Esophagus mucosa (tissue), 1 donor: ENCODE measurements at regions not wholly inside any gene's neighbourhood (a gene's known extent, or its start where the extent isn't known, plus 50 kb on each side); places are given as distances from the start of the nearest gene placed in this dataset.

Experiments used
- ATAC-seq: fragments of 200-7000 bp; cut with Tn5 transposase; one replicate; pipeline ENCODE4 v1.9.1; 2020
- donor health status: DM: yes; HTN: yes; CAD: no.

DNA sequence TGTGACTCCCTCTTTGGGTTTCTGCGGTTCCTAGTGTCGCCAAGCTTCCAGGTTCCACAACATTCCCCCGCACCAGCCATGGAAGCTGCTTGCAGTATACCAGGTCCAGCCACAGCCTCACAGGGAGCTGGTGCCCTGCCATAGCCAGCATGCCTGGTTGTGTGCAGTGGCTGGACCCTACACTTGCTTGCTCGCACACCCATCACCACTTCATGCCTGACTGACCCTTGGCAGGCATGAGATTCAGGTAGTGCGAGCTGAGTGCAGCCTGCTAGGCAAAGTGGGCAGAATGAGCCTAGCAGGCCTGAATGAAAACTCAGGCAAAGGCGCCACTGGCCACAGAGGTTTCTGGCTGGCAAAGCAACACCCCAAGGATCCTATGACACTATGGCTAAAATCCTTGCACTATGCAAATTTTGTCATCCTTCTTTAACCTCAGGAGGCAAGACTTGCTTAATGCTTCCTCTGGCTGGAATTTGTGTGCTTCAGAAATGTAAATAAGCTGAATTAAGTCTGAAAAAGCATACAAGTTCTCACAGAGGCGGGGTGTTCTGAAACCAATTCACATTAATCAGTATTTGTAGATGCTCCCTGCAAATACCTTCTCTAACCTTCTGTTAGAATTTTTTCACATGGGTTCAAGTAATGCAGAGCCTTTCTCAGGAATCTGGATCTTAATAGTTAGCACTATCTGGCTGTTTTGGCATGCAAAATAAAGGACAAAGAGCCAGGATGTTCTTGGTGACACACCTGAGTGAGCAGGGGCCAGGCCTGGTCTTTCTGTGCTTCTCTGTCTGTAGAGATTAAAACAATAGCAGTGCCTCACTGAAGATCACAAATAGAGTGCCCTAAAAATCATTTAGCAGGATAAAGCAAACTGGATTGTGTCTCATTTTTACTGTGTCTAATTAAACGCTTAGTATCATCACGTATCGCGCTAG, 256.9 kb downstream of the GPATCH2 start:
- no peak for ATAC-seq

DNA sequence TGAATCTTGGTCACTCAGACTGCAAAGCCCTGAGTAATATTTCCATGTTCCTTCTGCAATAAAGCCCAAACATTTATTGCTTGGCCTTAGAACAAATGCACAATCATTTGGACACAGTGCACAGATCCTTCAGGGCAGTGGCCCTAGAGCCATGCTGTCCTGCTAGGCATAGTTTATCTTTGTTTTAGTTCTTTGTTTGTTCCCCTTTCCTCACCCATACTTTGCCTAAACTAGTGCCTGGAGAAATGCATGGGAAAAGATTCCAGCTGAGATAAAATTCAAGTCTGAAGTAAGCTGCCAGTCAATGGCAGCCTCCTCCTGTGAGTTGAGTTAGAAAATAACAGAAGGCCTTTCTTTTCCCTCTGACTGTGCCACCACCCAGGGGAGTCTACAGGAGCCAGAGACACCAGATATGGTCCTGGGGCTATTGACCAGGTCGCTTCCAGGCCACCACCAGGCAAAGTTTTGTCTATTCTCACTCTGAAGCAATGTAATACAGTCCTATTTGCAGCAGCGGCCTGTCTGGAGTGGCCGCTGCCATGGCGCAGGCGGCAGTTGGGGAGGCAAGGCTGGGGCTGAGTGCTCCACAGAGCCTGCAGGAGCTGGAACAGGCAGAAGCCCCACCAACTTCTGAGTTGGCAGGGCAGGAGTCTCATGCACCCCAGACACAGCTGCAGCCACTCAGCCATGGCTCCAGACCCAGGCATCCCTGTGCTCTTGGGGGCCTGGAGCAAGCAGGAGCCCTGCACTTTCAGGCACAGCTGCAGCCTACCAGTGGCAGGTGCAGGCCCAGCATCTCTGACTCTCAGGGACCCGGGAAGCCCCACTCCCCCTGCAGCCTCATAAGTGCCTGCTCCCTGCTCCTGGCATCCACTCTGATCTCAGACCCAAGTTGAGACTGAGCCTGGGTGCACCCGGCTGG, 258.6 kb downstream of the GPATCH2 start:
- ATAC-seq, result no peak

DNA sequence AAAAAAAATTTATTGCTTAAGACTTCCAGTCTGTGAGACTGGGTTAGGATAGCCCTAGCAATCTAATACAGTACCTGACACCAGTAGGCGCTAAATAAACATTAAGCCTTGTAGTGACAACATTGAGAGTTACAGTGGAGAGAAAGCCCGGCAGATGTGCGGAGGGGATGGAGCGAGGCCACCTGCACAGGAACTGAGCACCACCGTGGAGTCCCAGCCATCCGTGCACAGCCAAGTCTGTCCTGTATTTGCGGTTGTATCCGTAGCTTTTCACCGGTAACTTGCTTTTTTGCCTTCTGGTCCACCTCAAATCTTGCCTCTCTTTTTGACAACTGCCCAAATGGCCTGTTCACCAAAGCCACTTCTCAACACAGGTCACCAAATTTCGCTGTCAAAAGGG, 260.1 kb downstream of the GPATCH2 start:
- no peak for ATAC-seq

DNA sequence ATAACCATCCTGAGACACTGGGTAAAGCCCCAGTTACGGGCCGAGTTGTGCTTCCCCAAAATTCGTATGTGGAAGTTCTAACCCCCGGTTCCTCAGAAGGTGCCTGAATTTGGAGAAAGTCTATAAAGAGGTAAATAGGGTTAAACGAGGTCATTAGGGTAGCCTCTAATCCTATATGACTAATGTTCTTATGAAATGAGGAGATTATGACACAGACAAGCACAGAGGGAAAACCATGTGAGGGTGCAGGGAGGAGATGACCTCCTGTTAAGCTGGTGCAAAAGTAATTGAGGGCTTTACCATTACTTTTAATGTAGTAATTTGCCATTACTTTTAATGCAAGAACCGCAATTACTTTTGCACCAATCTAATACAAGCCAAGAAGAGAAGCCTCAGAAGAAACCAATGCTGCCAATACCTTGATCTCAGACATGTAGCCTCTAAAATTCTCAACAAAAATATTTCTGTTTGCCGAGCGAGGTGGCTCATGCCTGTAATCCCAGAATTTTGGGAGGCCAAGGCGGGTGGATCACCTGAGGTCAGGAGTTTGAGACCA, 260.8 kb downstream of the GPATCH2 start:
- peak; percentile 43 for ATAC-seq

DNA sequence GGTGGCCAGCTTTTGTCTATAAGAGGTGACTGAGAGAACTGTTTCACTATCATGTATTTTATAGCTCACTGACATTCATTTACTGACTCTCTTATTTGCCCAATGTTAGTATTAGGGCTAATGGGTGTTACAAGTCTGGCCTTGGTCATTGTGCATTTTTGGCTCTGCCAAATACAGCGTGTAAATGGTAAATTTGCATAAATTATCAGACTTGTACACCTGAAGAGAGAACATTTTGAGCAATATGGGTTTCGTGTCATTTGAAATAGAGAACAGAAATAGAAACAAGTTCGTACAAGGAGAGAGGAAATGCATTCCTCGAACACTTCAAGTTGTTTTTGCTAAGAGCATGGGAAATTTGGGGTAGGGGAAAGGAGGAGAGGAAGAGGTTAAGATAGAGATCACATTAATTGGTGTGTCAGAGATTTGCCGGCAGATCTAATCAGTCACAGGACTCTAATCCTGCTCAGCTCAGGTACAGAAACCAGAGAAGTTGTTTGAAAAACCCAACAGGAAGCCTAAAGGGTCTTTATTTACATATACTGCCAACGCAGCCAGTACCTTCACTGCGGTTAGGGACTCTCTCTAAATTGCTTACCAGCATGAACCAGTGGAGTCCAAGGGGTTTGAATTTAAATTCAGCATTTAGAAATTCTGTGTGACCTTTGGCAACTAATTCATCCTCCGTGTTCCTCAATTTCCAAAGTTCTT, 261.5 kb downstream of the GPATCH2 start:
- ATAC-seq, result no peak

DNA sequence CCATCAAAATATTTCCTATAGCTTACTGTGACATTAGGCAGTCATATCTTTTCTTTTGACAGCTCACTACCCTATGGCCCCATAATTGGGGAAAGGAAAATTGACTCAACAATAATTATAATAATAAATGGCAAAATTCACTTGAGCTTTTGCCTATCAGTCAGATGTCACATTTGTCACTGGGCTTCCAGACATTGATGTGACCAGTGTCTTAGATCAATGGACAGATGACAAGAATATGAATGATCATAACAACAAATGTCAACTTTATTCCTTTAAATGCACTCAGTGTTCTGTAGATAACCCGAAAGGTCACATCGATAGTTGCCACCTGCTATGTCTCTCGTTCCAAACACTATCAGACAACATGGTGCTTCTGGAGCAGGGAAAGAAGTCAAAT, 266.7 kb downstream of the GPATCH2 start:
- ATAC-seq, result no peak

DNA sequence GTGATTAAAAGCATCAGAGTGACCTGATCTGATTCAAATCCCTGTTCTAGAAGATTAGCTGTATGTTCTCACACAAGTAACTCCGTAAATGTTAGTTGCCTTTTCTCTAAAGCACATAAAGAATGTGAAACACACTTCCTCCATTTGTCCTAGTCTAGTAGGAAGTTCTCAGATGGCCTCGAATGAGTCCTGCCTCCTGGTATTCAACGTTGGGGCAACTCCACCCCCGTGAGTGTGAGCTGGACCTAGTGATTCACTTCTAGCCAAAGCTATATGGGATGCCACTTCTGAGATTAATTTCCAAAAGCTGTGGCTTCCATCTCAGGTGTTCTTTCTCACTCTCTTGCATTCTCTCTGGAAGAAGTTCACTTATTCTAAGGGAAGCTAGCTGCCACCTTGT, 267.6 kb downstream of the GPATCH2 start:
- ATAC-seq, result no peak

DNA sequence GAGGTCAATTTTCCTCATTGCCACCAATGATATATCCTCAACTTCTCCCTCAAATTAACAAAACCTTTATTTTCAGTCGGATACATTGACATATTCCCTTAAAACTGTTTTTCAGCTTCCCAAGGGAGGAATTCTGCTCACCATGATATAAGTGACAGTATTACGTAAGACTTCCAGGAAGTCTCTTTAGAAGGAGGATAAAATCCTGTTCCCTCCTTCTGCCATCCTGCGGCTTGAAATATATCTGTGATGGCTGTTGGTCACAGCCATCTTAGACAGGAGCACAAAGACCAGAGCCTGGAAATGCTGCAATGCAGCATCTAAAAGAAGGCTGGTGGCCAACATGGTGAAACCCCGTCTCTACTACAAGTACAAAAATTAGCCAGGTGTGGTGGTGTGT, 270.4 kb downstream of the GPATCH2 start:
- ATAC-seq, result no peak

DNA sequence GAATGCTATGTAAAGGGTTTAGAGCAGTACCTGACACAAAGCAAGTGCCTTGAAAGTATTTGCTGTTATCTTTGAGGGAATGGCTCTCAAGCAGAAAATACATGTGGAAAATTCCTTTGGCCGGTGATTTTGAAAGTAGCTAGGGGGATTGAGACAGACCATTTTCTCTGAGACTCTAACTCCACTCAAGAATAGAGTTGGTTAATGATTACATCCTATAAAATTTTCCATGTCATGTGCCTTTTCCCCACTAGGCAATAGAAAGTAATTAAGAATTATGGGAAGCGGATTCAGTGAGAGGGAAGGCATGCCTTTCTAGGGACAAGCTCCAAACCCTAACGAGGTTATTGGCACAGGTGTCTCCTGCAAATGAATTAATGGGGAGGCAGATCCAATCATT, 276.0 kb downstream of the GPATCH2 start:
- no peak for ATAC-seq

DNA sequence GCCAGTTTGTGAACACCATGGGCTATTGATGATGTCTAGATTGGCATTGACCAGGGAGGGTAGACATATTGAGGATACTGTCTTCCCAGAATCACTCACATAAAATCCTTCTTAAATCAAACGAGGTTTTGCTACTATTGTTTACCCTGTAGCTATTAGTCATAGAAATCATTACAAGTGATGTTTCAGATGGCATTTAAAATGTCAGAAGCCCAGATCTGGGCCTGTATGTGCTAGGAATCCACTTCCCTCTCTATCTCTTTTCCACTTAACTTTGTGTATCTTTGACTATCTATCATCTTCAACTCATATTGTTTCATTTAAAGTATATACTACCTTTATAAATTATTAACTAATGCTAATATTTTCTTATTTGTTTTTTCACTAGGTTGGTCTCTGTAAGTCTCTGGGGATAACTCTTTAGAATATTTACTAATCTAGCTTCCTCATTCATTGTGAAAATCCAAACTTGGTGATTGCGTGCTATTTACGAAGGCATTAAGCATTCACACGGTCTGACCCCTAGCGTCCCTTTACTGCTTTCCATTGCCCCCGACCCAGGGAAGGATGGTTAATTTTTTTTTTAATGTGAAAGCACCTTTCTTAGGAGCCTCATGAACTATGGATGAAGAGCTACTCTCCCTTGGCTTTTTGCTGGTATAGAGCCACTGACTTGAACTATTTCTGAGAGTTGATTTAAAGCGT, 281.8 kb downstream of the GPATCH2 start:
- ATAC-seq, result no peak

DNA sequence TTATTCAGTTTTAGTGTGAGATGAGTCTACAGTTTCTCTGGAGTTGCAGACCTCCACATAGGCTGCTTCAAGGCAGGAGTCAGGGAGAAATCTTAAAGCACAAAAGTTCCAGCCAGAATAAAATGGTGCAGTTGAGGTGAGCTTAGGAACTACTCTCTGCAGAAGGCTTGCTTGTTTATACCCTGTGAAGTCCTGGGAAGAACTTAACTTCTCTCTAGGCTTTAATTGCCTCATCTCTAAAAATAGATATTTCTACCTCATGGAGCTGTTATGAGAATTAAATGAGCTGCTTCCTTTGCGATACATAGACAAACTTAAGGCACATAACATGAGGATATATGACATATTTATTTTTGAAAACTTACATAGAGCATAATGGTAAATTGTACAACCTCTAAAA, 286.2 kb downstream of the GPATCH2 start:
- no peak for ATAC-seq

DNA sequence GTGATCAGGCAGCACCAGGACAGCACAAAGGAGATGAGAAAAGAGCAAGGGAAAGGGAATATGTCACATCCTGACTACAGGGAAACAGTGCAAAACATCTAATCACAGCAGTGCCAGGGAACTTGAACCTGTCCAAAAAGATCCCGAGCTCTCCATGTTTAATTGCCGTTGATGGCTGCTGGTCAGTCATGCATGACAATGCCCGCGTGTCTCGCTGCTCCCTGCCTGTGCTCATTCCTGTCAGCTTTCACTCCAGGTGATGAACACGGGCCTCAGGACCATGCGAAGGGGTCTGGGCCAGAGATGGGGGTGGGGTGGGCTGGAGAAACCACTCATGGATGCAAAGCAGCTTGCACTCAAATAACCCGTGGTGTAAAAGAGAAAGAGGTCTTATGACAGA, 287.0 kb downstream of the GPATCH2 start:
- no peak for ATAC-seq

DNA sequence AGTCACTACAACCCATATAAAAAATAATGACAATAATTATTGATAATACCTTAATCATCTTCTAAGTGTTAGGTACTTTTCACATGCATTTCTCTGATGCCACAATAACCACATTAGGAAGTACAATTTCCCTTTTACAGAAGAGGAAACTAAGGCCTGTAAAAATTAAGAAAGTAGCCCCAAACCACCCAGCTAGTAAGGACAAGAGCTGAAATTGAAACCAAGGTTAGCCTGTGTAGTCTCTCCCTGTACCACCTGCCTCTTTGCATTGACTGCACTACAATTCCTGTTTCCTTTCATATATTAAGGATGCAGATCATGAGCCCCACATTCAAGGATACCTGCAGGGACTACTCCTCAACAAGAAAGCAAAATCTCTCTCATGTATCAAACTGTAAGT, 288.8 kb downstream of the GPATCH2 start:
- ATAC-seq, result no peak

DNA sequence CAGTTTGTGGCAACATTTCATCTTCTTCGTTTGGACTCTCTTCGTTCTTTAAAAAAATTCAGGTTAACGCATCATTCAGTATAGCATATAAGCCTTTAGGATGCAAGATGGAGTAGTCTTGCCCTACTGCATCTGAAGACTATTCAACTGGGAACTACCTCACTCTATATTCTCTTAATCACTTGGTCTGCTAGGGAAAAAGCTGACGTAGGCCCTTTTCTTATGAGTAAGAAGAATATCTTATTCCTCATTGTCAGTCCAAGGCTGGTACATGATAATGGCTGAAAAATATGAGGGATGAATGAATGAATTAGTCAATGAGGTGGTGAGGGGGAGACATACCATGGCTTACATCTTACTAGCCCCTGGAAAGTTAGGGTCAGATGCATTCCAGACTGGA, 294.2 kb downstream of the GPATCH2 start:
- no peak for ATAC-seq

DNA sequence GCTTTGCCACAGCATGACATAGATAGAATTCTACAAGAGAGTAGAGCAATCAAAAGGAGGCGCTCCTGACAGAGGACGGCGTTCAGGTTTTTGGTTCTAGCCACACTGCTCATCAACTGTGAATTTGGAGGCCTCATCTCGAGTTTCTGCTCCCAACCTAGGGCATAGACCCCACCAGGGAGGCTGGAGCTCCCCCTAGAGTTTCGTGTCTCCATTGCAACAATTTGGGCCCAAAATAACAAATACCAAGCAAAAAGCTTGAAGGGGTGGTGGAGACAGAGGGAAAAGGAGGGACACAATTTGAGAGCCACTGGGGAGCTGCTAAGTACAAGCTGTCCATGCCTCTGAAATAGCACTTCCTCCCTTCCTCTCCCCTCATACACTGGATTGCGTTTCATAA, 297.0 kb downstream of the GPATCH2 start:
- no peak for ATAC-seq

DNA sequence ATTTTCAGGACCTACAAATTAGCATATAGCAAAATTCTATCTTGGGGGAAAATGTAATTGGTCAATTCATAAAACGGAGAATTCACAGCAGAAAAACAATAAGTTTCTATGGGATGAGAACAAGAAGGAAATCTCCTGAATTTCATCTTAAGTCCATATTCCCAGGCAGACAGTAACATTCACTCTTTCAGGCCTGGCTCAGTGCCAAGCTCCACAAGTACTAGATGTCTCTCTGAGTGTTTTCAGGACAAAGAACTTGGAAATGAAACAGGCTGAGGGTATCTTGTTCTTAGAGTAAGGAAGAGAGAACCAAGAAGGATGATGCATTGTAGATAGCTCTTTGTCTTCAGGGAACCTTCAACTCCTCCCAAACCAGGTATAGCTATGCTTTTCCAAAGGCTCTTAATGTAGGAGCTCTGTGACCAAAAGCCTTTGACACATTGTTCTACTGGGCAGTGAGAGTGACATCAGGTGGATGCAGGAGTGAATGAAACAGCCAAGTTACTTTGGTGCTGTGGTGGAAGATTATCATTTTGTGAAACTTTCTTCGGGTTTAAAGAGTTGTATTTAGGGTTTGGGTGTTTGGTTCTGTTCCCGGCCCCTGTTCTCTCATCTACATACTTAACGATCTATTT, 298.3 kb downstream of the GPATCH2 start:
- no peak for ATAC-seq

DNA sequence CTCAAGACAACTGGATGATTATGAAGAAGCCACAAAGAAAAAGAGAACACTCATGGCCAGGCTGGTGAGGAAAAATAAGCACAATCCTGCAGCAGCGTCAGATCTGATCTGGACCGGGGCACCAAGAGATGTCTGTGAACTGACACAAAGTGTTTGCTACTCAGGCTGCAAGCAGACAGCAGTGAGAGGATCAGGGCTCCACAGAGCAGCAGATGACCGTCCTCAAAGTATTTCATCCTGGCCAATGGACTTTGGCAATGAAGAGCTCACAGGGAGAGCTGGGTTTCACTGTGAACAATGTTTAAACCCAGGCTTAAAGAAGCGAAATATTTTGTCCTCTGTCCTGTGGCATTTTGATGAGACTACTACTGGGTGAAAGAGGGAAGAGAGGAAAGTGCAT, 299.2 kb downstream of the GPATCH2 start:
- no peak for ATAC-seq

DNA sequence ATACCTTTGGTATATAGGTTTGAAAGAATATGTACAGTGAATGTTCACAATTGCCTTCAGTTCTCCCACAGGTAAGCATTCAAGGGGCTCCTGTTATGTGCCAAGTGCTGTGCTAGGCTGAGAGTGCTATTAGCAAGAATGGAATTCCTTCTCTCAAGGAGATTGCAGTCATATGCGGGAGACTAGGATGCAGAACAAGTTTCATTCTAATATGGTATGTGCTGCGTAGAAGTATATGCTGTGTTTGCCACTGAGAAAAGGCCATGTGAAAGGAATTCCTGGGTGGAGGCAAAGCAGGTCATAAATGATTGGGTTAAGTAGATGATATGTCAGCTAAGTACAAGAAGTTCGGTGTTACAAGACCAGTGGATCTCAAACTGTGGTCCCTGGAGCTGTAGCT, 303.0 kb downstream of the GPATCH2 start:
- ATAC-seq, result no peak

DNA sequence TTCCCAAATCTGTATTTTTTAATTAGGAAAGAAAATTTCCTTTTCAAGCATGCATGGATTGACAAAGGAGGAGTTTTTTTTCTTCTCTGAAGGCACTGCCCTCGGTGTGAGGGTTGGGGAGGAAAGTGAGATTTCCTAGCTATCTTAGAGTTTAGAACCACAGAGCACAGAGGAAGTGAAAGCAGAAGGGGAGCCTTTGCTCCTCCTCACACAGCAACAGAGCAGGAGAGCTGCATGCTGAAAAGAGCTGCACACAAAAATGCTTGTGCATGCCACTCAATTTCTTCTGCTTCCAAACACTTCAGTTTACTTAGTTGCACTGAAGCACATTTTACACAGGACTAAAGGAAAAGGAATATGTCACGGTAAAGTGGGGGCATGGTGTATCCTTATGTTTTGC, 308.1 kb downstream of the GPATCH2 start:
- ATAC-seq, result no peak

DNA sequence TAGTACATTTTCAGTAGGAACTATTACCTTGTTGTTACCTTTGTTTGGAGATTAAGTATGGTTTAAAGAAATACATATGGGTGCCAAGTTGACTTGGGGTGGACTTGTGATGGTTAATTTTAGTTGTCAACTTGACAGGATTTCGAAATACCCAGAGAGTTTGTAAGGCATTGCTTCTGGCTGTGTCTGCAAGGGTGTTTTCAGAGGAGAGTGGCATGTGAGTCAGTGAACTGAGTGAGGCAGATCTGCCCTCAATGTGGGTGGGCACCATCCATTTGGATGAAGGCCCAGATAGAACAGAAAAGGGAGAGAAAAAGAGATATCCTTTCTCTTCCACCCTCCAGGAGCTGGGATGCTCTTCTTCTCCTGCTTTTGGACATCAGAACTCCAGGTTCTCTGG, 315.5 kb downstream of the GPATCH2 start:
- ATAC-seq, result no peak

DNA sequence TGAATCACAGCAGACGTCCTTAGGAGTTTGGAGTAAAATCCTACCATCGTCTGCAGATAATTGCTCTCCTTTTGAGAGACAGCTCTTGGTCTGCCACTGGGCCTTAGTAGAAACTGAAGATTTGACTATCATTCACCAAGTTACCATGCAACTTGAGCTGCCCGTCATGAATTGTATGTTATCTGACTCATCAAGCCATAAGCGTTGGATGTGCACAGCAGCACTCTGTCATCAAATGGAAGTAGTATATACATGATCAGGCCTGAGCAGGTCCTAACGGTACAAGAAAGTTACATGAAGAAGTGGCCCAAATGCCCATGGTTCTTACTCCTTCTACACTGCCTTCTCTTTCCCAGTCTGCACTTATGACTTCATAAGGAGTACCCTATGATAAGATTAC, 317.8 kb downstream of the GPATCH2 start:
- ATAC-seq, result no peak

DNA sequence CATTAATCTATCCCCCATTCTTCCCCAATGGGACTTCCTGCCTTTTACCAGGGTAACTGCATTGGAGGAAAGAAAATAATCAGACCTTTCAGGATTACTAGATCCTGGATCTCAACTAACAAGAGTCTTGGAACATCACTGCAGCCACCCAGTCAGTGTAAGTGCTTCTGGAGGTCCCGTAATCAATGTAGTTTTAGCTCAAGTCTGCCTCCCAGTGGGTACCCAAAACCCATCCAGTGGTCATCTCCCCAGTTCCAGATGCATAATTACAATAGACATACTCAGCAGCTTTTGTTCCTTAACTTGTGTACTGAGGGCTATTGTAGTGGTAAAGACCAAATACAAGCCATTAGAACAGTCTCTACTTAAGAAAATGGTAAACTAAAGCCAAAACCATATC, 319.1 kb downstream of the GPATCH2 start:
- no peak for ATAC-seq
